Heart left ventricle (tissue), 16 donors: ENCODE measurements at regions not wholly inside any gene's neighbourhood (a gene's known extent, or its start where the extent isn't known, plus 50 kb on each side); places are given as distances from the start of the nearest gene placed in this dataset.

Experiments used
- ATAC-seq, 4 donors: fragments of 200-7000 bp; cut with Tn5 transposase; one replicate each; pipeline ENCODE4 v1.9.1; 2020 to 2022; ENCODE audit warnings: moderate library complexity in 4 of 4, mild to moderate bottlenecking in 3 of 4, moderate number of reproducible peaks in 1 of 4
- DNase-seq, 5 donors: peaks; one replicate each; pipeline ENCODE4 v3.0.0-alpha.2; 2020
- H3K27ac ChIP-seq, 12 donors: fragments of 200-600 bp; sonication (generic) in 4 of 12; one replicate each; pipeline versions ENCODE4 v1.5.0 to v1.8.0; 2016 to 2022; ENCODE audit warnings: mild to moderate bottlenecking in 2 of 12
- H3K27me3 ChIP-seq, 9 donors: fragments of 200-600 bp; sonication (generic) in 2 of 9; one replicate each; pipeline versions ENCODE4 v1.5.1 to v1.8.0; 2016 to 2022; ENCODE audit warnings: mild to moderate bottlenecking in 3 of 9
- H3K36me3 ChIP-seq, 9 donors: fragments of 200-600 bp; sonication (generic) in 2 of 9; one replicate each; pipeline versions ENCODE4 v1.5.0 to v1.8.0; 2018 to 2022; ENCODE audit warnings: mild to moderate bottlenecking in 2 of 9
- H3K4me1 ChIP-seq, 12 donors: fragments of 200-600 bp; sonication (generic) in 4 of 12; one replicate each; pipeline versions ENCODE4 v1.5.0 to v1.8.0; 2016 to 2022; ENCODE audit warnings: mild to moderate bottlenecking in 3 of 12
- H3K4me3 ChIP-seq, 12 donors: fragments of 200-600 bp; sonication (generic) in 4 of 12; one replicate each; pipeline versions ENCODE4 v1.5.0 to v1.8.0; 2017 to 2022; ENCODE audit warnings: mild to moderate bottlenecking in 9 of 12, moderate library complexity in 4 of 12
- H3K9me3 ChIP-seq, 12 donors: fragments of 200-600 bp; sonication (generic) in 4 of 12; one replicate each; pipeline versions ENCODE4 v1.5.0 to v1.8.0; 2016 to 2022; ENCODE audit warnings: mild to moderate bottlenecking in 1 of 12
- CTCF ChIP-seq, 12 donors: fragments of 200-600 bp; sonication (generic) in 4 of 12; IDR thresholded peaks; one replicate each; pipeline versions ENCODE4 v1.5.0 to v1.8.0; 2018 to 2022; ENCODE audit warnings: antibody characterized with exemption in 12 of 12, mild to moderate bottlenecking in 5 of 12
- POLR2A ChIP-seq, 2 donors: fragments of 450-650 bp; IDR thresholded peaks; one replicate each; pipeline ENCODE4 v1.6.1; 2017; ENCODE audit warnings: antibody characterized with exemption in 2 of 2, mild to moderate bottlenecking in 2 of 2, moderate library complexity in 2 of 2
- WGBS, 4 donors: extraction: QIAGEN DNeasy Blood & Tissue Kit in 2 of 4; methylation state at CpG; one replicate each; pipeline versions ENCODE4 v1.1.5 to v1.1.7; 2013 to 2018; 5-methylcytosine and 5-hydroxymethylcytosine counted together
- intact Hi-C, 10 donors: fragments of 100-400 bp; cut with DNase I; formaldehyde crosslinking; loops; one replicate each; pipeline versions ENCODE4 v1.11.1 to v1.14.2; 2022
- donor health status: ischemic (EF 13 %, LVEDD 7.1; RV severe dilation, severe dysfunction).
- donor health status: healthy with polysubstance abuse.
- donor health status: DM: no; HTN: yes; CAD: no.
- donor health status: DM: no; HTN: no; CAD: no.
- donor health status: ischemic (EF 25% LVEDD 6.9; RV normal size, moderate dysfunction).
- donor health status: ischemic (EF 25% LVEDD 5.7; RV mildly dilated, moderate dysfunction).
- donor health status: healthy.
- donor health status: DM: yes; HTN: yes; CAD: no.
- donor health status: ischemic (EF 35%, LVEDD 5.7; RV mildly dilated, moderate dysfunction).
- donor health status: nonischemic (EF 11% LVEDD 7.7; RV severe dilation, severe dysfunction).
- donor health status: DM: yes; HTN: yes; CAD: no.
- donor health status: PGD.
- donor health status: ischemic (EF 29% LVEDD 5.4; RV normal size, mild dysfunction).
- donor health status: nonischemic (EF 23%, LVEDD 6.1; RV moderate dilation, normal function).

GRCh38 chr15:54810031-54810430 is 386.7 kb downstream of the RSL24D1 start:
- peaks cover 0 to 20% (median 0%) of the 10 kb centered on the region in 12 donors for H3K9me3 ChIP-seq
- no peak for TF ChIP-seq POLR2A (IDR thresholded peaks at IDR 0.05)
- TF ChIP-seq CTCF (IDR thresholded peaks at IDR 0.05) = no peak
- DNase-seq (no peak), ATAC-seq (no peak)
- H3K27me3 ChIP-seq = no peaks in the 10 kb centered on the region
- no peak overlapping the region for H3K27ac ChIP-seq
- no peaks in the 10 kb centered on the region for H3K36me3 ChIP-seq
- WGBS, 4 donors = 64 to 74% (median 71%) methylated on average over 2 of the region's 2 CpGs
- no peak overlapping the region for H3K4me3 ChIP-seq
- intact Hi-C loops = no loop called here
- no peaks in the 10 kb centered on the region for H3K4me1 ChIP-seq

- intact Hi-C loops = no loop called here
- DNase-seq (no peak), ATAC-seq (no peak)
- no peaks in the 10 kb centered on the region for H3K27me3 ChIP-seq
- H3K27ac ChIP-seq = no peak overlapping the region
- H3K4me1 ChIP-seq = peaks cover 0 to 6% (median 0%) of the 10 kb centered on the region in 12 donors
- TF ChIP-seq CTCF (IDR thresholded peaks at IDR 0.05) (no peak), POLR2A (IDR thresholded peaks at IDR 0.05) (no peak)
- 84 to 92% (median 86%) methylated on average over 3 of the region's 3 CpGs for WGBS, 4 donors
- H3K4me3 ChIP-seq = no peak overlapping the region
- H3K36me3 ChIP-seq = no peaks in the 10 kb centered on the region
- H3K9me3 ChIP-seq = peaks cover 0 to 3% (median 0%) of the 10 kb centered on the region in 12 donors
Observed at GRCh38 chr15:54808321-54808720, 388.4 kb downstream of the RSL24D1 start.

GRCh38 chr15:54803987-54804386 is 392.8 kb downstream of the RSL24D1 start:
- no peaks in the 10 kb centered on the region for H3K9me3 ChIP-seq
- no peak overlapping the region for H3K4me3 ChIP-seq
- DNase-seq (no peak), ATAC-seq (no peak)
- H3K36me3 ChIP-seq = no peaks in the 10 kb centered on the region
- WGBS, 4 donors = 51 to 66% (median 61%) methylated on average over 1 of the region's 1 CpG
- H3K4me1 ChIP-seq = peaks cover 0 to 8% (median 0%) of the 10 kb centered on the region in 12 donors
- TF ChIP-seq CTCF (IDR thresholded peaks at IDR 0.05) (no peak), POLR2A (IDR thresholded peaks at IDR 0.05) (no peak)
- peak overlapping the region in 1 of 12 donors; percentile 14 for H3K27ac ChIP-seq
- no peaks in the 10 kb centered on the region for H3K27me3 ChIP-seq
- intact Hi-C loops = no loop called here

GRCh38 chr15:54803134-54803808 is 393.5 kb downstream of the RSL24D1 start:
- no peak for ATAC-seq
- Histone ChIP-seq H3K27ac (peak overlapping the region in 1 of 12 donors; percentile 14), H3K27me3 (no peaks in the 10 kb centered on the region), H3K9me3 (no peaks in the 10 kb centered on the region), H3K36me3 (no peaks in the 10 kb centered on the region), H3K4me1 (peaks cover 0 to 8% (median 0%) of the 10 kb centered on the region in 12 donors), H3K4me3 (no peak overlapping the region)
- 76 to 83% (median 79%) methylated on average over 4 of the region's 4 CpGs for WGBS, 4 donors
- intact Hi-C loops = no loop called here
- TF ChIP-seq CTCF (IDR thresholded peaks at IDR 0.05) = no peak
- TF ChIP-seq POLR2A (IDR thresholded peaks at IDR 0.05) = no peak
- DNase-seq = no peak
